ENCODE measurements at regions not wholly inside any gene's neighbourhood (a gene's known extent, or its start where the extent isn't known, plus 50 kb on each side); places are given as distances from the start of the nearest gene placed in this dataset.

GRCh38 chr2:219727771-219728429 lies 100.5 kb downstream of the SLC4A3 start:
- no peak overlapping the region for H3K4me3 ChIP-seq
- DNase-seq, result no peak
- intact Hi-C loops (cut with DNase I; ENCODE audit: low total_unique reads), result no loop called here
- H3K4me1 ChIP-seq, result peaks cover 0 to 9% (median 3%) of the 10 kb centered on the region in 4 donors
- no peaks in the 10 kb centered on the region for H3K9me3 ChIP-seq
- peaks cover 0 to 1% (median 0%) of the 10 kb centered on the region in 3 donors for H3K27me3 ChIP-seq
- no peak overlapping the region for H3K27ac ChIP-seq
- H3K36me3 ChIP-seq, result no peaks in the 10 kb centered on the region
- TF ChIP-seq POLR2AphosphoS5 (IDR thresholded peaks at IDR 0.05) (no peak), EP300 (IDR thresholded peaks at IDR 0.05) (no peak), POLR2A (IDR thresholded peaks at IDR 0.05) (no peak), CTCF (IDR thresholded peaks at IDR 0.05) (no peak)
- WGBS, 5 donors, result 72 to 90% (median 82%) methylated on average over 8 of the region's 8 CpGs

GRCh38 chr2:219728991-219729487 lies 101.6 kb downstream of the SLC4A3 start:
- H3K4me1 ChIP-seq, result peaks cover 0 to 9% (median 3%) of the 10 kb centered on the region in 4 donors
- 15 to 36% (median 25%) methylated on average over 9 of the region's 9 CpGs for WGBS, 5 donors
- peaks cover 0 to 12% (median 0%) of the 10 kb centered on the region in 3 donors for H3K27me3 ChIP-seq
- peak in 1 of 2 donors; percentile 18 for DNase-seq
- no peaks in the 10 kb centered on the region for H3K9me3 ChIP-seq
- intact Hi-C loops (cut with DNase I; ENCODE audit: low total_unique reads), result no loop called here
- no peak overlapping the region for H3K27ac ChIP-seq
- H3K36me3 ChIP-seq, result no peaks in the 10 kb centered on the region
- H3K4me3 ChIP-seq, result no peak overlapping the region
- no peak for TF ChIP-seq POLR2AphosphoS5 (IDR thresholded peaks at IDR 0.05)

- TF ChIP-seq POLR2A (IDR thresholded peaks at IDR 0.05), result no peak
- TF ChIP-seq EP300 (IDR thresholded peaks at IDR 0.05), result no peak
- no peak for TF ChIP-seq POLR2AphosphoS5 (IDR thresholded peaks at IDR 0.05)
- no peak for TF ChIP-seq CTCF (IDR thresholded peaks at IDR 0.05)
- intact Hi-C loops (cut with DNase I; ENCODE audit: low total_unique reads), result no loop called here
- H3K36me3 ChIP-seq, result no peaks in the 10 kb centered on the region
- H3K4me3 ChIP-seq, result no peak overlapping the region
- WGBS, 5 donors, result 73 to 88% (median 77%) methylated on average over 3 of the region's 3 CpGs
- H3K27ac ChIP-seq, result no peak overlapping the region
- DNase-seq, result no peak
- H3K27me3 ChIP-seq, result peaks cover 0 to 16% (median 0%) of the 10 kb centered on the region in 3 donors
- no peaks in the 10 kb centered on the region for H3K9me3 ChIP-seq
- H3K4me1 ChIP-seq, result peaks cover 0 to 9% (median 3%) of the 10 kb centered on the region in 4 donors
These were observed 103.7 kb downstream of the SLC4A3 start for GRCh38 chr2:219731173-219731572.

- H3K4me1 ChIP-seq, result peaks cover 0 to 9% (median 3%) of the 10 kb centered on the region in 4 donors
These were observed 105.7 kb downstream of the SLC4A3 start for GRCh38 chr2:219733106-219733505.

More at GRCh38 chr2:219733106-219733505, 105.7 kb downstream of the SLC4A3 start:
- Histone ChIP-seq H3K27ac (no peak overlapping the region), H3K9me3 (no peaks in the 10 kb centered on the region), H3K27me3 (peaks cover 0 to 26% (median 0%) of the 10 kb centered on the region in 3 donors), H3K36me3 (no peaks in the 10 kb centered on the region), H3K4me3 (no peak overlapping the region)
- DNase-seq, result no peak
- no peak for TF ChIP-seq POLR2A (IDR thresholded peaks at IDR 0.05)
- TF ChIP-seq EP300 (IDR thresholded peaks at IDR 0.05), result no peak
- no peak for TF ChIP-seq POLR2AphosphoS5 (IDR thresholded peaks at IDR 0.05)
- TF ChIP-seq CTCF (IDR thresholded peaks at IDR 0.05), result no peak
- 64 to 72% (median 70%) methylated on average over 2 of the region's 2 CpGs for WGBS, 5 donors
- intact Hi-C loops (cut with DNase I; ENCODE audit: low total_unique reads), result no loop called here
